Endothelial cell of umbilical vein (primary cell): ENCODE measurements at regions not wholly inside any gene's neighbourhood (a gene's known extent, or its start where the extent isn't known, plus 50 kb on each side); places are given as distances from the start of the nearest gene placed in this dataset.

ENCODE experiments used
- EZH2 ChIP-seq: IDR thresholded peaks from 2 replicates; pipeline ENCODE4 v1.6.1; 2012; ENCODE audit warnings: borderline replicate concordance, low read depth, mild to moderate bottlenecking, moderate library complexity, low read length, inconsistent platforms; ENCODE audit not compliant: severe bottlenecking
- JUN ChIP-seq: IDR thresholded peaks from 2 replicates; pipeline ENCODE4 v1.6.1; 2011; ENCODE audit warnings: borderline replicate concordance, low read depth; ENCODE audit not compliant: insufficient read length, insufficient read depth
- POLR2A ChIP-seq: IDR thresholded peaks from 2 replicates; pipeline ENCODE4 v1.6.1; 2012; ENCODE audit warnings: low read depth, mild to moderate bottlenecking, control low read depth, low read length
- POLR2AphosphoS5 ChIP-seq: IDR thresholded peaks from 2 replicates; pipeline ENCODE4 v1.6.1; 2012; ENCODE audit warnings: low read depth, mild to moderate bottlenecking, control low read depth, low read length, moderate library complexity; ENCODE audit not compliant: insufficient read depth
- TF ChIP-seq, protein P1 (sequence below), 2 donors: IDR thresholded peaks; 1 replicate in 1 of 2; 2 replicates in 1 of 2; pipeline ENCODE4 v1.5.1; 2011; ENCODE audit warnings: low read length in 2 of 2, mild to moderate bottlenecking in 2 of 2, moderate library complexity in 2 of 2, control low read depth in 1 of 2, inconsistent platforms in 1 of 2, low read depth in 1 of 2; ENCODE audit not compliant: insufficient read depth in 1 of 2; ENCODE audit errors: extremely low read depth in 1 of 2
- TF ChIP-seq, protein P2 (sequence below): IDR thresholded peaks from 2 replicates; pipeline ENCODE4 v1.6.1; 2011; ENCODE audit not compliant: insufficient read depth, insufficient read length

DNA sequence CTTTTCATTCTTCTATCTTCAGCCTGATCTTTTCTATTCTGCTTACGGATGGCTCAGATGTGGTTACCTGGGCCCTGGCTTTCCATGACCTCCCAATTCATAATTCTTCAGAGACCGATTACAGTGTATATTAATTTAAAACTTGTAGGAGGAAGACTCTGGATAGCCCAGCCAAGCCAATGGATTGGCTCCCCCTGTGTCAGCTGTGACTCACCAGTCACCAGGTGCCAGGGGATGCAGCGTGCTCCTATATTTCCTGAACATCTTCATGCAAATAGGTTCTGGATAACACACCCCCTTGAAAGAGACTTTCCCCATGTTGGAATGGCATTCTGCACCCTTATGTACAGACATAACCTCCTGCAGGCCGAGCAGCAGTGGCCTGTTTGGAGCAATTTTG is 208.3 kb upstream of the WSCD1 start:
- TF ChIP-seq, protein P1, sequence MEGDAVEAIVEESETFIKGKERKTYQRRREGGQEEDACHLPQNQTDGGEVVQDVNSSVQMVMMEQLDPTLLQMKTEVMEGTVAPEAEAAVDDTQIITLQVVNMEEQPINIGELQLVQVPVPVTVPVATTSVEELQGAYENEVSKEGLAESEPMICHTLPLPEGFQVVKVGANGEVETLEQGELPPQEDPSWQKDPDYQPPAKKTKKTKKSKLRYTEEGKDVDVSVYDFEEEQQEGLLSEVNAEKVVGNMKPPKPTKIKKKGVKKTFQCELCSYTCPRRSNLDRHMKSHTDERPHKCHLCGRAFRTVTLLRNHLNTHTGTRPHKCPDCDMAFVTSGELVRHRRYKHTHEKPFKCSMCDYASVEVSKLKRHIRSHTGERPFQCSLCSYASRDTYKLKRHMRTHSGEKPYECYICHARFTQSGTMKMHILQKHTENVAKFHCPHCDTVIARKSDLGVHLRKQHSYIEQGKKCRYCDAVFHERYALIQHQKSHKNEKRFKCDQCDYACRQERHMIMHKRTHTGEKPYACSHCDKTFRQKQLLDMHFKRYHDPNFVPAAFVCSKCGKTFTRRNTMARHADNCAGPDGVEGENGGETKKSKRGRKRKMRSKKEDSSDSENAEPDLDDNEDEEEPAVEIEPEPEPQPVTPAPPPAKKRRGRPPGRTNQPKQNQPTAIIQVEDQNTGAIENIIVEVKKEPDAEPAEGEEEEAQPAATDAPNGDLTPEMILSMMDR (IDR thresholded peaks at IDR 0.05; ENCODE audit: extremely low read depth in 1 of 2, insufficient read depth in 1 of 2, low read depth in 1 of 2, low read length in 2 of 2) = no peak
- TF ChIP-seq POLR2AphosphoS5 (no peak), POLR2A (no peak), EZH2 (no peak), JUN (no peak)
- TF ChIP-seq, protein P2, sequence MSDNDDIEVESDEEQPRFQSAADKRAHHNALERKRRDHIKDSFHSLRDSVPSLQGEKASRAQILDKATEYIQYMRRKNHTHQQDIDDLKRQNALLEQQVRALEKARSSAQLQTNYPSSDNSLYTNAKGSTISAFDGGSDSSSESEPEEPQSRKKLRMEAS = no peak
